Colonic mucosa (tissue), 4 donors: ENCODE measurements at regions not wholly inside any gene's neighbourhood (a gene's known extent, or its start where the extent isn't known, plus 50 kb on each side); places are given as distances from the start of the nearest gene placed in this dataset.

Experiments
- DNase-seq: peaks from one replicate; pipeline ENCODE4 v3.0.0-alpha.2; 2020
- H3K27ac ChIP-seq: fragments of 200-600 bp; one replicate; pipeline ENCODE4 v1.8.0; 2021
- H3K27me3 ChIP-seq: fragments of 200-600 bp; one replicate; pipeline ENCODE4 v1.8.0; 2021
- H3K36me3 ChIP-seq: fragments of 200-600 bp; one replicate; pipeline ENCODE4 v1.8.0; 2021
- H3K4me1 ChIP-seq: fragments of 200-600 bp; one replicate; pipeline ENCODE4 v1.8.0; 2021; ENCODE audit warnings: mild to moderate bottlenecking
- H3K4me3 ChIP-seq: fragments of 200-600 bp; one replicate; pipeline ENCODE4 v1.8.0; 2021
- H3K9ac ChIP-seq, 2 donors: one replicate each; pipeline ENCODE4 v1.7.0; 2013; ENCODE audit warnings: control low read depth in 2 of 2, low read depth in 2 of 2, low read length in 2 of 2
- H3K9me3 ChIP-seq: fragments of 200-600 bp; one replicate; pipeline ENCODE4 v1.8.0; 2021
- CTCF ChIP-seq: fragments of 200-600 bp; IDR thresholded peaks from one replicate; pipeline ENCODE4 v1.8.0; 2022; ENCODE audit warnings: antibody characterized with exemption, mild to moderate bottlenecking
- intact Hi-C: fragments of 100-400 bp; cut with DNase I; formaldehyde crosslinking; loops from one replicate; pipeline ENCODE4 v1.14.1; 2022
- donor health status: healthy.
- donor health status: DM: no; HTN: no; CAD: no.
- donor health status: DM: no; HTN: no; CAD: no.

DNA sequence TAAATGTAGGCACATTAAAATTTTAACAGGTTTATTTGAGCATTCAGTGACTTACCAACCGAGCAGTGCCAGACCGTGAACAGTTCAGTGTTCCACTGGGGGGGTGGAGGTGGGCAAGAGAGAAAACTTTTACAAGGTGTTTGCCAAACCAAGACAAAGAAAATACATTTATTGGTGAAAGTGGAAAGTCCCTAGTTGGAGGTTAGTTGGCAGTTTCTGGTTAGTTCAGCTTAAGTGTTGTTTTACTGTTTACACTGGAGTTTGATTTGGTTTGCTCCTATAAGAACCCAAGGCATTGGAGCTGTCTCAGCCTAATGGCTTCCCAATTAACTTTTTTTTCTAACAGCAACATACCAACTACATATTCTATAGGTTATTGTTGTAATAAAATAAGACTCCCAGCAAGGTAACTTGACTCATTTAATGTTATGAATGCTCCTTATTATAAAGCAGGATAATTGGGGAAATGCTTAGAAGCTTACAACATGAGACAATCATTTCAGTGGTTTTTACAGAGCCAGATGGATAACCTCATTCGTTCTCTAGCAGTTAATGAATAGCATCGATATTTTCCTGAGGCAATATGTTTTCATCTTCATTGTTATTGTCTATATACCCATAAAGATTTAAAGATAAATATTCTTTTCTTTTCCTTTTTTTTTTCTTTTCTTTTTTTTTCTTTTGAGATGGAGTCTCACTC, 115.8 kb downstream of the ETNK1 start:
- intact Hi-C loops = no loop called here
- no peak for TF ChIP-seq CTCF
- Histone ChIP-seq H3K4me3 (no peak overlapping the region), H3K27me3 (no peaks in the 10 kb centered on the region), H3K27ac (no peak overlapping the region), H3K9me3 (no peaks in the 10 kb centered on the region), H3K4me1 (no peaks in the 10 kb centered on the region), H3K9ac (no peak overlapping the region), H3K36me3 (no peaks in the 10 kb centered on the region)
- DNase-seq = no peak

GRCh38 chr12:22743700-22744099, 118.7 kb downstream of the ETNK1 start:
- H3K27ac ChIP-seq = no peak overlapping the region
- intact Hi-C loops = no loop called here
- no peak overlapping the region for H3K9ac ChIP-seq
- H3K4me3 ChIP-seq = no peak overlapping the region
- H3K36me3 ChIP-seq = no peaks in the 10 kb centered on the region
- no peaks in the 10 kb centered on the region for H3K27me3 ChIP-seq
- no peak for TF ChIP-seq CTCF
- H3K9me3 ChIP-seq = no peaks in the 10 kb centered on the region
- H3K4me1 ChIP-seq = no peaks in the 10 kb centered on the region
- no peak for DNase-seq

GRCh38 chr12:22744197-22744596, 119.2 kb downstream of the ETNK1 start:
- no peaks in the 10 kb centered on the region for H3K36me3 ChIP-seq

GRCh38 chr12:22746720-22747119, 121.7 kb downstream of the ETNK1 start:
- Histone ChIP-seq H3K4me3 (no peak overlapping the region), H3K4me1 (no peaks in the 10 kb centered on the region), H3K27ac (no peak overlapping the region), H3K27me3 (no peaks in the 10 kb centered on the region), H3K9me3 (no peaks in the 10 kb centered on the region), H3K36me3 (no peaks in the 10 kb centered on the region), H3K9ac (no peak overlapping the region)
- DNase-seq = no peak
- no peak for TF ChIP-seq CTCF
- intact Hi-C loops = no loop called here

More at GRCh38 chr12:22744197-22744596, 119.2 kb downstream of the ETNK1 start:
- DNase-seq = no peak
- Histone ChIP-seq H3K27ac (no peak overlapping the region), H3K4me1 (no peaks in the 10 kb centered on the region), H3K9ac (no peak overlapping the region), H3K4me3 (no peak overlapping the region), H3K9me3 (no peaks in the 10 kb centered on the region), H3K27me3 (no peaks in the 10 kb centered on the region)
- intact Hi-C loops = no loop called here
- TF ChIP-seq CTCF = no peak

DNA sequence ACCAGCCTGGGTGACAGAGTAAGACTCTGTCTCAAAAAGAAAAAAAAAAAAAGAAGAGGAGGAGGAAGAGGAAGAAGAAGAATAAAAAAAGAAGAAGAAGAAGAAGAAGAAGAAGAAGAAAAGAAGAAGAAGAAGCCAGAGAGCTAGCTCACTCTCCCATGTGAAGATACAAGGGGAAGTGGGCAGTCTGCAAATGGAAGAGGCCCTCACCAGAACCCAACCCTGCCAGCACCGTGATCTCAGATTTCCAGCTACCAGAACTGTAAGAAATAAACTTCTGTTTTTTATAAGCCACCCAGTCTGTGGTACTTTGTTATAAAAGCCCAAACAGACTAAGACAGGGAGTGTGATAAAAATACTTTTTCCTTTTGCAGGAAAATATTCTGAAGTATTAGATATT, 130.7 kb downstream of the ETNK1 start:
- H3K4me3 ChIP-seq = no peak overlapping the region
- intact Hi-C loops = no loop called here
- no peaks in the 10 kb centered on the region for H3K4me1 ChIP-seq
- H3K9ac ChIP-seq = no peak overlapping the region
- no peaks in the 10 kb centered on the region for H3K36me3 ChIP-seq
- no peak overlapping the region for H3K27ac ChIP-seq
- no peak for DNase-seq
- H3K9me3 ChIP-seq = no peaks in the 10 kb centered on the region
- H3K27me3 ChIP-seq = no peaks in the 10 kb centered on the region
- no peak for TF ChIP-seq CTCF
